ENCODE measurements at regions not wholly inside any gene's neighbourhood (a gene's known extent, or its start where the extent isn't known, plus 50 kb on each side); places are given as distances from the start of the nearest gene placed in this dataset.

DNA sequence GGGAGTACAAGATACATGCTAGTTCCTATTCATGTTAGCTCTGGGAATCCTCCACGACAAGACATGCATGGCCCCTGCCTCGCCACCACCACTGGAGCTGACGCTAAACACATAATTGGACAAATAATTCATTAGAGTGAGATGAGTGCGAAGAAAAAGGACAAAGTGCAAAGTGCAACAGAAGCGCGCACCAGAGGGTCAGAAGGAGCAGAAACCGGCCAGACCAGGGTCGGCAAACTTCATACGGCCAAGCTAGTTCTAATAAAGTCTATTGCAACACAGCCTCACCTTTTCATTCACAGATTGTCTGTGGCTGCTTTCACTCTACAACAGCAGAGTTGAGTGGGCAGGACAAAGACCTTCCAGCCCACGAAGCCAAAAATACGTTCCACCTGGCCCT lies 266.1 kb upstream of the KLHL29 start:
- no peak for TF ChIP-seq EZH2 (IDR thresholded peaks at IDR 0.05)
- TF ChIP-seq CTCF (IDR thresholded peaks at IDR 0.05): no peak
